GM23338 (cell line): ENCODE measurements at regions not wholly inside any gene's neighbourhood (a gene's known extent, or its start where the extent isn't known, plus 50 kb on each side); places are given as distances from the start of the nearest gene placed in this dataset.

ENCODE experiments used
- ATAC-seq: fragments of 200-7000 bp; cut with Tn5 transposase; 3 replicates; pipeline ENCODE4 v1.9.1; 2020
- DNase-seq: peaks from one replicate; pipeline ENCODE4 v3.0.0-alpha.2; 2015; ENCODE audit warnings: low spot score
- H2AFZ ChIP-seq: fragments of 200-600 bp; sonication (generic); 2 replicates; pipeline ENCODE4 v1.8.0; 2016; ENCODE audit warnings: antibody characterized with exemption, mild to moderate bottlenecking, moderate library complexity
- H3F3A ChIP-seq: fragments of 200-600 bp; sonication (generic); replicated peaks from 2 replicates; pipeline ENCODE4 v1.8.0; 2017; ENCODE audit warnings: antibody characterized with exemption, mixed run types, low read depth
- H3K27ac ChIP-seq: fragments of 200-600 bp; sonication (generic); 2 replicates; pipeline ENCODE4 v1.6.1; 2016; ENCODE audit warnings: low read depth
- H3K27me3 ChIP-seq: fragments of 200-600 bp; sonication (generic); 2 replicates; pipeline ENCODE4 v1.8.0; 2016; ENCODE audit warnings: mild to moderate bottlenecking, mixed run types, moderate library complexity; ENCODE audit not compliant: insufficient read depth
- H3K36me3 ChIP-seq: fragments of 200-600 bp; sonication (generic); 2 replicates; pipeline ENCODE4 v1.8.0; 2016; ENCODE audit warnings: mild to moderate bottlenecking; ENCODE audit not compliant: insufficient read depth
- H3K4me1 ChIP-seq: fragments of 200-600 bp; sonication (generic); 2 replicates; pipeline ENCODE4 v1.8.0; 2016; ENCODE audit warnings: mild to moderate bottlenecking, moderate library complexity; ENCODE audit not compliant: insufficient read depth
- H3K4me2 ChIP-seq: fragments of 200-600 bp; sonication (generic); 2 replicates; pipeline ENCODE4 v1.7.1; 2017; ENCODE audit warnings: mixed run types
- H3K4me3 ChIP-seq: fragments of 200-600 bp; sonication (generic); 2 replicates; pipeline ENCODE4 v1.6.1; 2016; ENCODE audit warnings: mixed run types
- H3K79me2 ChIP-seq: fragments of 200-600 bp; sonication (generic); replicated peaks from 2 replicates; pipeline ENCODE4 v1.8.0; 2017; ENCODE audit warnings: mild to moderate bottlenecking; ENCODE audit not compliant: insufficient read depth
- H3K9me2 ChIP-seq: fragments of 200-600 bp; sonication (generic); 2 replicates; pipeline ENCODE4 v1.8.0; 2017; ENCODE audit not compliant: insufficient read depth
- H4K20me1 ChIP-seq: fragments of 200-600 bp; sonication (generic); replicated peaks from 2 replicates; pipeline ENCODE4 v1.8.0; 2017; ENCODE audit warnings: mild to moderate bottlenecking; ENCODE audit not compliant: insufficient read depth
- H3K27ac Mint-ChIP-seq: 2 replicates; pipeline ENCODE4 v1.8.0; 2020; ENCODE audit warnings: inconsistent platforms, mild to moderate bottlenecking, moderate library complexity, mixed read lengths
- H3K27me3 Mint-ChIP-seq: 3 replicates; pipeline ENCODE4 v1.8.0; 2022; ENCODE audit warnings: low read depth, mild to moderate bottlenecking, moderate library complexity, mixed read lengths, inconsistent platforms; ENCODE audit not compliant: insufficient read depth, poor library complexity
- H3K36me3 Mint-ChIP-seq: 3 replicates; pipeline ENCODE4 v1.8.0; 2021; ENCODE audit warnings: low read depth, mild to moderate bottlenecking, inconsistent platforms, moderate library complexity, mixed read lengths
- H3K4me1 Mint-ChIP-seq: 3 replicates; pipeline ENCODE4 v1.8.0; 2020; ENCODE audit warnings: mild to moderate bottlenecking, inconsistent platforms, mixed read lengths
- H3K4me3 Mint-ChIP-seq: 3 replicates; pipeline ENCODE4 v1.8.0; 2021; ENCODE audit warnings: moderate library complexity, mild to moderate bottlenecking, inconsistent platforms, mixed read lengths
- H3K9me3 Mint-ChIP-seq: 3 replicates; pipeline ENCODE4 v1.8.0; 2020; ENCODE audit warnings: moderate library complexity, mild to moderate bottlenecking, inconsistent platforms, mixed read lengths
- CREB1 ChIP-seq: fragments of 250-450 bp; sonication (Bioruptor Pico); IDR thresholded peaks from 2 replicates; pipeline ENCODE4 v1.5.0; 2020; ENCODE audit warnings: low read depth, mild to moderate bottlenecking, moderate library complexity
- EZH2 ChIP-seq: fragments of 200-600 bp; sonication (generic); IDR thresholded peaks from one replicate; pipeline ENCODE4 v1.8.0; 2017; ENCODE audit warnings: antibody characterized with exemption, mild to moderate bottlenecking, low read depth; ENCODE audit not compliant: unreplicated experiment
- EZH2phosphoT487 ChIP-seq: fragments of 200-600 bp; sonication (generic); IDR thresholded peaks from one replicate; pipeline ENCODE4 v1.8.1; 2018; ENCODE audit warnings: antibody characterized with exemption; ENCODE audit not compliant: unreplicated experiment
- JUNB ChIP-seq: IDR thresholded peaks from one replicate; pipeline ENCODE4 v1.6.1; 2016; ENCODE audit warnings: antibody characterized with exemption; ENCODE audit not compliant: unreplicated experiment
- NANOG ChIP-seq: IDR thresholded peaks from 2 replicates; pipeline ENCODE4 v1.6.1; 2016; ENCODE audit warnings: antibody characterized with exemption, borderline replicate concordance
- REST ChIP-seq: IDR thresholded peaks from one replicate; pipeline ENCODE4 v1.6.1; 2018; ENCODE audit warnings: antibody characterized with exemption; ENCODE audit not compliant: unreplicated experiment
- ZNF114 ChIP-seq: fragments of 250-450 bp; sonication (Bioruptor Pico); IDR thresholded peaks from 2 replicates; pipeline ENCODE4 v1.5.0; 2020; ENCODE audit warnings: mild to moderate bottlenecking, moderate library complexity
- ZNF331 ChIP-seq: fragments of 250-450 bp; sonication (Bioruptor Pico); IDR thresholded peaks from 2 replicates; pipeline ENCODE4 v1.5.0; 2020; ENCODE audit warnings: low read depth, mild to moderate bottlenecking, moderate library complexity
- ZNF462 ChIP-seq: fragments of 250-450 bp; sonication (Bioruptor Pico); IDR thresholded peaks from 2 replicates; pipeline ENCODE4 v1.5.0; 2020; ENCODE audit warnings: mild to moderate bottlenecking, moderate library complexity

GRCh38 chr4:24063731-24064130 lies 173.9 kb upstream of the PPARGC1A start:
- Mint-ChIP-seq H3K36me3 (no peaks in the 10 kb centered on the region), H3K27ac (no peak overlapping the region), H3K9me3 (no peaks in the 10 kb centered on the region), H3K4me3 (no peak overlapping the region), H3K27me3 (no peaks in the 10 kb centered on the region), H3K4me1 (no peaks in the 10 kb centered on the region; the same call in 2 of the 3 replicates)
- no peaks in the 10 kb centered on the region for H4K20me1 ChIP-seq
- H3K79me2 ChIP-seq = no peaks in the 10 kb centered on the region
- 0 out of 2 replicates have a peak, but pooled peaks cover 7% of the 10 kb centered on the region for H3K9me2 ChIP-seq
- DNase-seq = no peak
- no peaks in the 10 kb centered on the region for H3K4me1 ChIP-seq
- no peak overlapping the region for H2AFZ ChIP-seq
- H3K4me3 ChIP-seq = no peak overlapping the region
- no peaks in the 10 kb centered on the region for H3F3A ChIP-seq
- H3K27me3 ChIP-seq = no peaks in the 10 kb centered on the region
- TF ChIP-seq CREB1 (no peak), EZH2phosphoT487 (no peak), REST (no peak), ZNF331 (CRISPR knock-in tag) (no peak), JUNB (no peak), ZNF462 (CRISPR knock-in tag) (no peak), EZH2 (no peak), ZNF114 (CRISPR knock-in tag) (no peak), NANOG (no peak)
- H3K4me2 ChIP-seq = no peak overlapping the region
- H3K36me3 ChIP-seq = no peaks in the 10 kb centered on the region
- ATAC-seq = no peak
- no peak overlapping the region for H3K27ac ChIP-seq
